GM23248 (cell line): ENCODE measurements at regions not wholly inside any gene's neighbourhood (a gene's known extent, or its start where the extent isn't known, plus 50 kb on each side); places are given as distances from the start of the nearest gene placed in this dataset.
"Not testable (repeated sequence)": the region's sequence is repeated elsewhere in the genome, so short reads cannot be mapped to it uniquely, and the experiment has no call there.

Experiments used
- EZH2 ChIP-seq: fragments of 200-600 bp; sonication (generic); IDR thresholded peaks from 2 replicates; pipeline ENCODE4 v1.6.1; 2018; ENCODE audit warnings: antibody characterized with exemption, mild to moderate bottlenecking; ENCODE audit not compliant: insufficient read depth, poor library complexity, severe bottlenecking
- EZH2phosphoT487 ChIP-seq: fragments of 200-600 bp; sonication (generic); IDR thresholded peaks from 2 replicates; pipeline ENCODE4 v1.6.1; 2018; ENCODE audit warnings: antibody characterized with exemption, moderate library complexity, mild to moderate bottlenecking, low read depth; ENCODE audit not compliant: insufficient read depth

- TF ChIP-seq EZH2phosphoT487, EZH2: not testable (repeated sequence)
Measured at GRCh38 chr10:35817109-35817508, 175.0 kb upstream of the FZD8 start.
